Spleen (tissue), 11 donors: ENCODE measurements at regions not wholly inside any gene's neighbourhood (a gene's known extent, or its start where the extent isn't known, plus 50 kb on each side); places are given as distances from the start of the nearest gene placed in this dataset.

Source experiments
- DNase-seq: peaks from one replicate; pipeline ENCODE4 v3.0.0-alpha.2; 2020
- H3K27ac ChIP-seq, 8 donors: fragments of 200-600 bp; sonication (generic) in 7 of 8; 1 replicate in 4 of 8; 2 replicates in 4 of 8; pipeline versions ENCODE4 v1.5.0 to v1.8.0; 2016 to 2021; ENCODE audit warnings: inconsistent platforms in 4 of 8, mild to moderate bottlenecking in 4 of 8, moderate library complexity in 1 of 8
- H3K27me3 ChIP-seq, 7 donors: fragments of 200-600 bp; sonication (generic) in 6 of 7; replicated peaks in 1 of 7; 1 replicate in 4 of 7; 2 replicates in 3 of 7; pipeline versions ENCODE4 v1.5.0 to v1.8.0; 2016 to 2021; ENCODE audit warnings: inconsistent platforms in 3 of 7, mild to moderate bottlenecking in 1 of 7
- H3K36me3 ChIP-seq, 6 donors: fragments of 200-600 bp; sonication (generic) in 5 of 6; 1 replicate in 4 of 6; 2 replicates in 2 of 6; pipeline versions ENCODE4 v1.5.0 to v1.8.0; 2016 to 2021; ENCODE audit warnings: inconsistent platforms in 2 of 6
- H3K4me1 ChIP-seq, 6 donors: fragments of 200-600 bp; sonication (generic) in 5 of 6; 1 replicate in 3 of 6; 2 replicates in 3 of 6; pipeline versions ENCODE4 v1.5.0 to v1.8.0; 2016 to 2021; ENCODE audit warnings: inconsistent platforms in 3 of 6
- H3K4me3 ChIP-seq, 8 donors: fragments of 200-600 bp; sonication (generic) in 7 of 8; 1 replicate in 4 of 8; 2 replicates in 4 of 8; pipeline versions ENCODE4 v1.5.0 to v1.8.0; 2016 to 2021; ENCODE audit warnings: inconsistent platforms in 4 of 8, mild to moderate bottlenecking in 4 of 8, moderate library complexity in 2 of 8
- H3K9me3 ChIP-seq, 8 donors: fragments of 200-600 bp; sonication (generic) in 7 of 8; 1 replicate in 4 of 8; 2 replicates in 4 of 8; pipeline versions ENCODE4 v1.5.0 to v1.8.0; 2016 to 2021; ENCODE audit warnings: inconsistent platforms in 4 of 8
- CTCF ChIP-seq, 11 experiments: fragments of 200-600 bp in 7 of 11; fragments of 450-650 bp in 4 of 11; sonication (generic) in 4 of 11; IDR thresholded peaks in 8 of 11; conservative IDR thresholded peaks in 3 of 11; 1 replicate in 7 of 11; 2 replicates in 4 of 11; pipeline versions ENCODE4 v1.4.0 to v1.8.0; 2016 to 2021; ENCODE audit warnings: antibody characterized with exemption in 11 of 11, inconsistent platforms in 4 of 11, mild to moderate bottlenecking in 1 of 11
- POLR2A ChIP-seq, 3 donors: fragments of 450-650 bp; IDR thresholded peaks; one replicate each; pipeline ENCODE4 v1.5.1; 2017; ENCODE audit warnings: antibody characterized with exemption in 3 of 3, mild to moderate bottlenecking in 1 of 3
- POLR2AphosphoS5 ChIP-seq, 3 donors: sonication (generic); formaldehyde crosslinking; IDR thresholded peaks; one replicate each; pipeline ENCODE4 v1.5.1; 2017; ENCODE audit warnings: antibody characterized with exemption in 3 of 3
- WGBS, 5 donors: extraction: QIAGEN DNeasy Blood & Tissue Kit in 3 of 5; methylation state at CpG; one replicate each; pipeline versions ENCODE4 v1.1.5 to v1.1.7; 2013 to 2018; 5-methylcytosine and 5-hydroxymethylcytosine counted together
- intact Hi-C: fragments of 100-400 bp; cut with DNase I; formaldehyde crosslinking; loops from one replicate; pipeline ENCODE4 v1.15.0; 2023; ENCODE audit warnings: low total_unique reads
- donor health status: healthy with polysubstance abuse.
- donor health status: DM: no; HTN: no; CAD: no; lungs with moderate emphysema.
- donor health status: DM: no; HTN: no; CAD: no.
- donor health status: Bipolar disorder and iron deficiency.
- donor health status: healthy.
- donor health status: DM: no; HTN: no; CAD: no.
- donor health status: DM: yes; HTN: yes; CAD: no.

GRCh38 chr9:16069671-16070454, 517.0 kb downstream of the CCDC171 start:
- H3K4me1 ChIP-seq: no peaks in the 10 kb centered on the region
- peaks cover 0 to 3% (median 0%) of the 10 kb centered on the region in 8 donors for H3K9me3 ChIP-seq
- H3K4me3 ChIP-seq: no peak overlapping the region
- H3K27me3 ChIP-seq: no peaks in the 10 kb centered on the region
- no peak overlapping the region for H3K27ac ChIP-seq
- intact Hi-C loops: no loop called here
- TF ChIP-seq CTCF (IDR thresholded peaks at IDR 0.05 in 8 of 11, conservative IDR thresholded peaks at IDR 0.05 in 3 of 11): no peak
- no peak for TF ChIP-seq POLR2AphosphoS5 (IDR thresholded peaks at IDR 0.05)
- no peak for TF ChIP-seq POLR2A (IDR thresholded peaks at IDR 0.05)
- H3K36me3 ChIP-seq: no peaks in the 10 kb centered on the region
- 74 to 86% (median 79%) methylated on average over 14 of the region's 14 CpGs for WGBS, 5 donors
- DNase-seq: no peak

DNA sequence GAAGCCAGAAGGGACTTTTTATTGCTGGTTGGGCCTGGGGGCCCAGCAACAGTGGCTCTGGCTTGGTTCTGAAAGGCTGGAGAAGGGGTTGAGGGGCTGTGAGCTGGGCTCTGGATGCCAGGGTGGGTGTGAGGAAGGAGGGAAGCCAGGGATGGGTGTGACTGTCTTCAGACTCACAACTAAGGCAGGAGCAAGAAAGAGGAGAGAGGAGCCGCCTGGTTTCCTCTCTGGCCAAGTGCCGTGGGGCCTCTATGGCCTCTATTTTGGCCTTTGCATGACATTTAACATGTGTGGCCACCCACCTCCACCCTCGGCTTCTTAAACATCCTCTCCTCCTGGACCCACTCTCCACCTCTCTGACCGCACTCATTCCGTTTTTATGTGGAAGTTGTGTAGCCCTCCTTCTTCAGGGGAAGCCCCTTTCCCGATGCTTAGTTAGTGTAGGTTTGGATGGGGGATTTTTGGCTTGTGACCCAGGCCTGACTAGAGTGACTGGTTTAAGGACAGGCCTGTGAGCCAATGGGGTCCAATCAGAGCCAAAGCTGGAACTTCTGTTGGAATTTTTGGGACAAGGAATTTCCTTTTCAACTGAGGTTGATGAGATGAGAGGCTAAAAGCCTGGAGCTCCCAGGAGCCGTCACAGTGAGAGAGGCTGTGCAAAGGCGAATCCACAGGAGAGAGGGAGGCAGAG, 517.8 kb downstream of the CCDC171 start:
- Histone ChIP-seq H3K4me3 (no peak overlapping the region), H3K27ac (no peak overlapping the region), H3K27me3 (no peaks in the 10 kb centered on the region), H3K4me1 (no peaks in the 10 kb centered on the region), H3K9me3 (peaks cover 0 to 3% (median 0%) of the 10 kb centered on the region in 8 donors), H3K36me3 (no peaks in the 10 kb centered on the region)
- DNase-seq: no peak
- WGBS, 5 donors: 81 to 84% (median 82%) methylated on average over 8 of the region's 8 CpGs
- TF ChIP-seq CTCF (IDR thresholded peaks at IDR 0.05 in 8 of 11, conservative IDR thresholded peaks at IDR 0.05 in 3 of 11): no peak
- no peak for TF ChIP-seq POLR2A (IDR thresholded peaks at IDR 0.05)
- TF ChIP-seq POLR2AphosphoS5 (IDR thresholded peaks at IDR 0.05): no peak
- intact Hi-C loops: no loop called here

GRCh38 chr9:16071400-16071799, 518.6 kb downstream of the CCDC171 start:
- intact Hi-C loops: no loop called here
- Histone ChIP-seq H3K27me3 (no peaks in the 10 kb centered on the region), H3K27ac (no peak overlapping the region), H3K4me3 (no peak overlapping the region), H3K9me3 (peaks cover 0 to 3% (median 0%) of the 10 kb centered on the region in 8 donors), H3K36me3 (no peaks in the 10 kb centered on the region), H3K4me1 (no peaks in the 10 kb centered on the region)
- WGBS, 5 donors: 64 to 89% (median 75%) methylated on average over 4 of the region's 4 CpGs
- no peak for TF ChIP-seq POLR2A (IDR thresholded peaks at IDR 0.05)
- TF ChIP-seq POLR2AphosphoS5 (IDR thresholded peaks at IDR 0.05): no peak
- TF ChIP-seq CTCF (IDR thresholded peaks at IDR 0.05 in 8 of 11, conservative IDR thresholded peaks at IDR 0.05 in 3 of 11): no peak
- no peak for DNase-seq

GRCh38 chr9:16074963-16075362, 522.1 kb downstream of the CCDC171 start:
- intact Hi-C loops: no loop called here
- Histone ChIP-seq H3K27me3 (no peaks in the 10 kb centered on the region), H3K27ac (no peak overlapping the region), H3K4me1 (no peaks in the 10 kb centered on the region), H3K9me3 (no peaks in the 10 kb centered on the region), H3K36me3 (no peaks in the 10 kb centered on the region), H3K4me3 (no peak overlapping the region)
- DNase-seq: no peak
- 5 to 16% (median 12%) methylated on average over 2 of the region's 2 CpGs for WGBS, 5 donors
- TF ChIP-seq POLR2A (IDR thresholded peaks at IDR 0.05) (no peak), POLR2AphosphoS5 (IDR thresholded peaks at IDR 0.05) (no peak), CTCF (IDR thresholded peaks at IDR 0.05 in 8 of 11, conservative IDR thresholded peaks at IDR 0.05 in 3 of 11) (no peak)
